WI38 (cell line): ENCODE measurements at regions not wholly inside any gene's neighbourhood (a gene's known extent, or its start where the extent isn't known, plus 50 kb on each side); places are given as distances from the start of the nearest gene placed in this dataset.
"Not testable (repeated sequence)": the region's sequence is repeated elsewhere in the genome, so short reads cannot be mapped to it uniquely, and the experiment has no call there.

Source experiments
- H3K4me3 ChIP-seq: 2 replicates; pipeline ENCODE4 v1.5.1; 2011; ENCODE audit warnings: low read depth, mild to moderate bottlenecking, control low read depth, low read length
- TF ChIP-seq, protein P1 (sequence below): IDR thresholded peaks from 2 replicates; pipeline ENCODE4 v1.5.1; 2012; ENCODE audit warnings: low read depth, mild to moderate bottlenecking, control low read depth, low read length

DNA sequence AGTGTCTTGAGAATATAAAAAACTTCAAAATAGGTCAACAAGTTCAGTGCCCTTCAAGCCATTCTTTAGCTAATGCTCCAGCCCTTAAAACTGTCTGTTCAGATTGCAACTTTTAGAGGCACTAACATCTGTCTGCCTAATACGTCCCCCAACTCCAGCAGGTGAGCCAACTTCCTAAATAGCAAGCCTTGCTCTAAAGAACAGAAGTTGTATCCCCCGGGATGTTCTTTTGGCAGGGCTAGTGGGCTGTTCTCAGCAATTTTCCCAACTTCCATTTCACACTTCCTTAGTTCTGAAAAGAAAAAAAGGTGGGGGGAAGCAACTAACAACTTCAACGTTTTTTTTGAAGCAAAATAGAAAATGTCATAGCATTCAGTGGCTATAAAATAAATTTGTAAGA, 290.0 kb upstream of the PTCHD4 start:
- no peak overlapping the region for H3K4me3 ChIP-seq
- TF ChIP-seq, protein P1, sequence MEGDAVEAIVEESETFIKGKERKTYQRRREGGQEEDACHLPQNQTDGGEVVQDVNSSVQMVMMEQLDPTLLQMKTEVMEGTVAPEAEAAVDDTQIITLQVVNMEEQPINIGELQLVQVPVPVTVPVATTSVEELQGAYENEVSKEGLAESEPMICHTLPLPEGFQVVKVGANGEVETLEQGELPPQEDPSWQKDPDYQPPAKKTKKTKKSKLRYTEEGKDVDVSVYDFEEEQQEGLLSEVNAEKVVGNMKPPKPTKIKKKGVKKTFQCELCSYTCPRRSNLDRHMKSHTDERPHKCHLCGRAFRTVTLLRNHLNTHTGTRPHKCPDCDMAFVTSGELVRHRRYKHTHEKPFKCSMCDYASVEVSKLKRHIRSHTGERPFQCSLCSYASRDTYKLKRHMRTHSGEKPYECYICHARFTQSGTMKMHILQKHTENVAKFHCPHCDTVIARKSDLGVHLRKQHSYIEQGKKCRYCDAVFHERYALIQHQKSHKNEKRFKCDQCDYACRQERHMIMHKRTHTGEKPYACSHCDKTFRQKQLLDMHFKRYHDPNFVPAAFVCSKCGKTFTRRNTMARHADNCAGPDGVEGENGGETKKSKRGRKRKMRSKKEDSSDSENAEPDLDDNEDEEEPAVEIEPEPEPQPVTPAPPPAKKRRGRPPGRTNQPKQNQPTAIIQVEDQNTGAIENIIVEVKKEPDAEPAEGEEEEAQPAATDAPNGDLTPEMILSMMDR = no peak

DNA sequence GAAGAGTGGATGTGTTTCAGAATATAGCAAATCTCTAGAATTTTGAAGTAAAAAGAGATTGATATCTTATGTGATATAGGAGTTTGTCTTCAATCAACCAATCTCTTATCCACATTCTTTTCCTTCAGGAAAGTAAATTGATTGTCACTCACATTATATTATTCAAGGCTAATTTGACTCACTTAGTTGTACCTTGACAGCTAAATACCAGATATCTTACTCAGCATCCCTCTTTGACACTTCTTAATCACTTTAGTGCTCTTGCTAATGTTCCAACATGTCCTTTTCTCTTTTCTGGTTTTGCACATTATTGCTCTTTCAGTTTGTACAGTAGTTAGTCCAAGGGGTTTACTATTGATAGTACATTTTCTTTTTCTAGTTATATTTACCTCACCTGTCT, 286.9 kb upstream of the PTCHD4 start:
- TF ChIP-seq, protein P1 = no peak
- no peak overlapping the region for H3K4me3 ChIP-seq

- no peak overlapping the region for H3K4me3 ChIP-seq
- TF ChIP-seq, protein P1 = no peak
These were observed 278.4 kb upstream of the PTCHD4 start for GRCh38 chr6:48389146-48390043.

DNA sequence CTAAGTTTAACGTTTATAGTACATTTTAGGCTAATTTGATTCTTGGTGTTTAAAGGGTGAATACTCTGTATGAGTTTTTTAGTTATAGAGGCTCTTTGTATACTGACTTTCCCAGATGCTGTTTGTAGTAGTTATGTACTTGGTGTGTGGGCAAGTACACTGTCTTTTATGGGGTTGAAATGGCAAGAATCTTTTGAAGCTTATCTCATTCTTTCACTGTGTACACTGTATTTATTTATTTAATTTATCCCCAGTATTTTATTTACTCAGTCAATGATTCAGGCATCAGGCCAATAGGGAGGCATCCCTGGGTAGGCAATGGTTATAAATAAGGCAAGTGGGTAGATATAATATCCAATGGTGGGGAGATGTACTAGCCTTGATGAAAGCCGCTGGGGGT, 277.0 kb upstream of the PTCHD4 start:
- no peak overlapping the region for H3K4me3 ChIP-seq
- TF ChIP-seq, protein P1 = no peak

- no peak overlapping the region for H3K4me3 ChIP-seq
- TF ChIP-seq, protein P1 = no peak
These were observed 267.9 kb upstream of the PTCHD4 start for GRCh38 chr6:48378884-48379407.

DNA sequence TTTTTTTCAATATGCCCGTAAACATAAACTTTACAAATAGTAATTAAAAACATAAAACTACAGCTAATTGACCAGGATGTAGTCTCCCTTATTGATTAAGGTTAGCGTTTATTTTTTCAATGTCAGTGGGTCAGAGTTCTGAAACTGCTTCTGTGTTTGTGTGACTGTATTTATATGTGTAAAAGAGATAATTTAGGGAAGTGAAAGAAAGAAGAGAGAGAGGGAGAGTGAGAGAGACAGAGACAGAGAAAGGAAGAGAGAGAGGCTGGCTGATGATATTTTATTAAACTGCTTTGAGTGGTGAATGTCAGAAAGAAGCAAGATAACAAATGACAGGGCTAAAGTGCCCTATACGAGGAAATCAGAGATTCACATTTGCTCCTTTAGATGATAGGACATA, 266.1 kb upstream of the PTCHD4 start:
- H3K4me3 ChIP-seq = no peak overlapping the region
- TF ChIP-seq, protein P1 = no peak

GRCh38 chr6:48371226-48371625, 260.2 kb upstream of the PTCHD4 start:
- H3K4me3 ChIP-seq = not testable (repeated sequence)

GRCh38 chr6:48369100-48369499, 258.1 kb upstream of the PTCHD4 start:
- TF ChIP-seq, protein P1 = no peak
- no peak overlapping the region for H3K4me3 ChIP-seq
